Activated CD8-positive, alpha-beta memory T cell treated with anti-CD3 and anti-CD28 coated beads for 48 hours (primary cell): ENCODE measurements at regions not wholly inside any gene's neighbourhood (a gene's known extent, or its start where the extent isn't known, plus 50 kb on each side); places are given as distances from the start of the nearest gene placed in this dataset.
"Not testable (repeated sequence)": the region's sequence is repeated elsewhere in the genome, so short reads cannot be mapped to it uniquely, and the experiment has no call there.

Experiments
- DNase-seq, 3 experiments: peaks; one replicate each; pipeline ENCODE4 v3.0.0-alpha.2; 2020; ENCODE audit warnings: low read depth in 2 of 3, low spot score in 2 of 3

GRCh38 chr6:12542319-12543115 is 174.1 kb upstream of the PHACTR1 start:
- DNase-seq = not testable (repeated sequence)

GRCh38 chr6:12543953-12544352 is 172.6 kb upstream of the PHACTR1 start:
- no peak for DNase-seq

GRCh38 chr6:12544821-12545565 is 171.6 kb upstream of the PHACTR1 start:
- DNase-seq = no peak

- DNase-seq = no peak
Measured at GRCh38 chr6:12545619-12546409, 170.8 kb upstream of the PHACTR1 start.

- DNase-seq = no peak
Measured at GRCh38 chr6:12546410-12547002, 170.1 kb upstream of the PHACTR1 start.

GRCh38 chr6:12548526-12548925 is 168.0 kb upstream of the PHACTR1 start:
- DNase-seq = no peak

GRCh38 chr6:12549445-12549844 is 167.1 kb upstream of the PHACTR1 start:
- not testable (repeated sequence) for DNase-seq

- not testable (repeated sequence) for DNase-seq
Measured at GRCh38 chr6:12554820-12555219, 161.7 kb upstream of the PHACTR1 start.

GRCh38 chr6:12555267-12555666 is 161.3 kb upstream of the PHACTR1 start:
- no peak for DNase-seq

GRCh38 chr6:12555781-12556180 is 160.8 kb upstream of the PHACTR1 start:
- no peak for DNase-seq

GRCh38 chr6:12557765-12558164 is 158.8 kb upstream of the PHACTR1 start:
- no peak for DNase-seq

GRCh38 chr6:12560315-12560714 is 156.3 kb upstream of the PHACTR1 start:
- no peak for DNase-seq

GRCh38 chr6:12566618-12567123 is 149.9 kb upstream of the PHACTR1 start:
- DNase-seq = no peak

GRCh38 chr6:12567682-12568081 is 148.9 kb upstream of the PHACTR1 start:
- no peak for DNase-seq

- DNase-seq = no peak
Measured at GRCh38 chr6:12569646-12570045, 146.9 kb upstream of the PHACTR1 start.

- DNase-seq = no peak
Measured at GRCh38 chr6:12570461-12571030, 146.0 kb upstream of the PHACTR1 start.

GRCh38 chr6:12572896-12573827 is 143.4 kb upstream of the PHACTR1 start:
- no peak for DNase-seq

- DNase-seq = no peak
Measured at GRCh38 chr6:12575961-12576360, 140.6 kb upstream of the PHACTR1 start.

GRCh38 chr6:12576389-12576788 is 140.2 kb upstream of the PHACTR1 start:
- DNase-seq = no peak
